ENCODE measurements at regions not wholly inside any gene's neighbourhood (a gene's known extent, or its start where the extent isn't known, plus 50 kb on each side); places are given as distances from the start of the nearest gene placed in this dataset.
A peak's percentile ranks its signal among the peaks of the same experiment; 100 is the strongest.

DNA sequence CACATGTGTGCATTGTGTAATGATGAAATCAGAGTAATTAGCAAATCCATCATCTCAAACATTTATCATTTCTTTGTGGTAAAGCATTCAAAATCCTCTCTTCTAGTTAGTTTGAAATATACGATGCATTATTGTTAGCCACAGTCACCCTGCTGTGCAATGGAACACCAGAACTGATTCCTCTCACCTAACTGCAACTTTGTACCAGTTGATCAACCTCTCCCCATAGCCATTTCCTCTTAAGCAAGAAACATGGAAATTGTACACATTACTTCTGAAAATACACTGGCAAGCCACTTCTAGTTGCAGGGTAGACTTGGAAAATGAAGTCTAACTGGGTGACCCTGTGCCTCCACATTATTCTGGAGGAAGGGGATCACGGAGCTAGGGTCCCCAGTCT, 58.1 kb upstream of the ESR1 start:
- Histone ChIP-seq H3K79me2 (ENCODE audit: low read length) (no peaks in the 10 kb centered on the region), H2AFZ (ENCODE audit: low read depth, low read length) (no peak overlapping the region), H3K9me3 (ENCODE audit: insufficient read depth, low read length) (no peaks in the 10 kb centered on the region), H3K4me3 (ENCODE audit: low read length) (no peak overlapping the region), H3K9ac (ENCODE audit: low read length) (no peak overlapping the region), H3K4me2 (ENCODE audit: low read length) (no peak overlapping the region), H3K27ac (ENCODE audit: low read length) (no peak overlapping the region), H3K36me3 (replicated peaks; ENCODE audit: low read depth, low read length) (no peaks in the 10 kb centered on the region), H4K20me1 (ENCODE audit: insufficient read depth, low read length) (no peaks in the 10 kb centered on the region), H3K27me3 (ENCODE audit: low read depth, low read length) (no peaks in the 10 kb centered on the region), H3K4me1 (ENCODE audit: low read length) (peaks cover 5% of the 10 kb centered on the region)
- TF ChIP-seq, protein P1, sequence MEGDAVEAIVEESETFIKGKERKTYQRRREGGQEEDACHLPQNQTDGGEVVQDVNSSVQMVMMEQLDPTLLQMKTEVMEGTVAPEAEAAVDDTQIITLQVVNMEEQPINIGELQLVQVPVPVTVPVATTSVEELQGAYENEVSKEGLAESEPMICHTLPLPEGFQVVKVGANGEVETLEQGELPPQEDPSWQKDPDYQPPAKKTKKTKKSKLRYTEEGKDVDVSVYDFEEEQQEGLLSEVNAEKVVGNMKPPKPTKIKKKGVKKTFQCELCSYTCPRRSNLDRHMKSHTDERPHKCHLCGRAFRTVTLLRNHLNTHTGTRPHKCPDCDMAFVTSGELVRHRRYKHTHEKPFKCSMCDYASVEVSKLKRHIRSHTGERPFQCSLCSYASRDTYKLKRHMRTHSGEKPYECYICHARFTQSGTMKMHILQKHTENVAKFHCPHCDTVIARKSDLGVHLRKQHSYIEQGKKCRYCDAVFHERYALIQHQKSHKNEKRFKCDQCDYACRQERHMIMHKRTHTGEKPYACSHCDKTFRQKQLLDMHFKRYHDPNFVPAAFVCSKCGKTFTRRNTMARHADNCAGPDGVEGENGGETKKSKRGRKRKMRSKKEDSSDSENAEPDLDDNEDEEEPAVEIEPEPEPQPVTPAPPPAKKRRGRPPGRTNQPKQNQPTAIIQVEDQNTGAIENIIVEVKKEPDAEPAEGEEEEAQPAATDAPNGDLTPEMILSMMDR (IDR thresholded peaks at IDR 0.05; ENCODE audit: low read depth, low read length) = no peak
- no peak for TF ChIP-seq EZH2phosphoT487 (IDR thresholded peaks at IDR 0.05; ENCODE audit: low read depth)

DNA sequence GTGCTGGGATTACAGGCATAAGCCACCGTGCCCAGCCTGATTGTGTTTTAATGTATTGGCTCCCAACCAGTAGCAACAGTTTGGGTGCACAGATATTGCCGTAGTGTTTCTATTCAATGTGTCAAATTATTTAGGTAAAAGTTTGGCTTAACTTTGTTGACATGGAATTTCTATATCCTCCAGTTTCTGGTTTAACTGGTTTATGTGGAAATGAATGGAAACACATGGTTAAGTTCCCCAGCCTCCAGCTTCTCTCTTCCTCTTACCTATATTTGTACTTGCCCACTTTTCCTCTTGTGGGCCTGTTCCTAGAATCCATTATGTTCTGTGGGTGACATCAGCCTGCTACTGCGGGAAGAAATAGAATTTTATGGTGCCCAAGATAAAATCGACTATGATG, 53.9 kb upstream of the ESR1 start:
- Histone ChIP-seq H3K9ac (ENCODE audit: low read length) (no peak overlapping the region), H3K79me2 (ENCODE audit: low read length) (no peaks in the 10 kb centered on the region), H3K4me3 (ENCODE audit: low read length) (no peak overlapping the region), H3K4me1 (ENCODE audit: low read length) (peaks cover 17% of the 10 kb centered on the region), H3K36me3 (replicated peaks; ENCODE audit: low read depth, low read length) (no peaks in the 10 kb centered on the region), H3K4me2 (ENCODE audit: low read length) (no peak overlapping the region), H2AFZ (ENCODE audit: low read depth, low read length) (no peak overlapping the region), H3K9me3 (ENCODE audit: insufficient read depth, low read length) (no peaks in the 10 kb centered on the region), H4K20me1 (ENCODE audit: insufficient read depth, low read length) (no peaks in the 10 kb centered on the region), H3K27ac (ENCODE audit: low read length) (no peak overlapping the region), H3K27me3 (ENCODE audit: low read depth, low read length) (no peaks in the 10 kb centered on the region)
- no peak for TF ChIP-seq EZH2phosphoT487 (IDR thresholded peaks at IDR 0.05; ENCODE audit: low read depth)
- TF ChIP-seq, protein P1 (IDR thresholded peaks at IDR 0.05; ENCODE audit: low read depth, low read length) = no peak

DNA sequence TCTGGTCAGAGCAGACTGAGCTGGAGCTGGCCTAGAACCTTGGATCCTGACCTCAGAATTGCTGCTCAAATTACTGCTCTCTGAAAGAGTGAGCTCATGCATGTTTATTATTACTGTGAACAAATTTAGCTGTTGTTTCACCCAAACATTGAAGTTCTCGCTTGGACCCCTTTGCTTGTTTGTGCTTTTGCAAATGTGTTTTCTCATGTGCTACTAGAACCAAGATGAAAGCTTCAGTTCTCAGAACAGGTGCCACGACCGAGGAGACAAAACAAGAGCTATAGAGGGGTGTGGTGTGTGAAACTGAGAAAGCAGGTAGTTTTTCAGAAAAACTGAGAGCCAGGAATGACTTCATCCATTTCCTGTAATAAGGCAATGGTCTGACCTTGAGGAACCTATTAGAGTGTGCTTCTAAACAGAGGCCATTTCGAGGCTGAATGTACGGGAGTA, 50.0 kb upstream of the ESR1 start:
- H3K36me3 ChIP-seq (replicated peaks; ENCODE audit: low read depth, low read length) = no peaks in the 10 kb centered on the region
- no peaks in the 10 kb centered on the region for H3K79me2 ChIP-seq (ENCODE audit: low read length)
- H3K9me3 ChIP-seq (ENCODE audit: insufficient read depth, low read length) = no peaks in the 10 kb centered on the region
- H4K20me1 ChIP-seq (ENCODE audit: insufficient read depth, low read length) = no peaks in the 10 kb centered on the region
- H3K27ac ChIP-seq (ENCODE audit: low read length) = peak overlapping the region; percentile 93
- peak overlapping the region; percentile 81 for H3K4me2 ChIP-seq (ENCODE audit: low read length)
- TF ChIP-seq, protein P1 (IDR thresholded peaks at IDR 0.05; ENCODE audit: low read depth, low read length) = no peak
- TF ChIP-seq EZH2phosphoT487 (IDR thresholded peaks at IDR 0.05; ENCODE audit: low read depth) = no peak
- no peak overlapping the region; the same call in 1 of the 2 replicates for H2AFZ ChIP-seq (ENCODE audit: low read depth, low read length)
- no peaks in the 10 kb centered on the region for H3K27me3 ChIP-seq (ENCODE audit: low read depth, low read length)
- H3K4me3 ChIP-seq (ENCODE audit: low read length) = peak overlapping the region; percentile 44
- H3K4me1 ChIP-seq (ENCODE audit: low read length) = peaks cover 35% of the 10 kb centered on the region
- H3K9ac ChIP-seq (ENCODE audit: low read length) = peak overlapping the region; percentile 49; the same call in 1 of the 2 replicates

Data from OCI-LY3 (cell line).